GM12874 (cell line): ENCODE measurements at regions not wholly inside any gene's neighbourhood (a gene's known extent, or its start where the extent isn't known, plus 50 kb on each side); places are given as distances from the start of the nearest gene placed in this dataset.

Experiments used
- TF ChIP-seq, protein P1 (sequence below): IDR thresholded peaks from 2 replicates; pipeline ENCODE4 v1.5.1; 2011; ENCODE audit warnings: low read depth, mild to moderate bottlenecking, control low read depth, low read length, moderate library complexity; ENCODE audit not compliant: insufficient read depth

DNA sequence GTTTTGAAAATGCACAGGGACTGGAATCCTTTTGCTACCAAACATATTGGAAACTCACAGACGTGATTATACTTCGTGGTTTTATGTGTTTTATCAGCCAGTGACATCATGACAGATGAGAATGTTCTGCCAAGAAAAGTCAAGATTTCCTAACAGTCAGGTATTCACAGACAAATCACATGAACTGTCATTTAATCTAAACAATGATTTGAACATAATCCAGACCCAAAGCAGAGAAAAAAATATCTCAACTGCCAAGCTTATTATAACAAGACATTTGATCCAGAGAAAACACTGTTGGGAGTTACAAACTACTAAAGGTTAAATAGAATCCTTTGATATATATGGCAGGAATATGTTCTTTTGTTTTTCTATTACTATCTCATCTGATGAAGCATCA, 635.9 kb upstream of the FRG1 start:
- TF ChIP-seq, protein P1, sequence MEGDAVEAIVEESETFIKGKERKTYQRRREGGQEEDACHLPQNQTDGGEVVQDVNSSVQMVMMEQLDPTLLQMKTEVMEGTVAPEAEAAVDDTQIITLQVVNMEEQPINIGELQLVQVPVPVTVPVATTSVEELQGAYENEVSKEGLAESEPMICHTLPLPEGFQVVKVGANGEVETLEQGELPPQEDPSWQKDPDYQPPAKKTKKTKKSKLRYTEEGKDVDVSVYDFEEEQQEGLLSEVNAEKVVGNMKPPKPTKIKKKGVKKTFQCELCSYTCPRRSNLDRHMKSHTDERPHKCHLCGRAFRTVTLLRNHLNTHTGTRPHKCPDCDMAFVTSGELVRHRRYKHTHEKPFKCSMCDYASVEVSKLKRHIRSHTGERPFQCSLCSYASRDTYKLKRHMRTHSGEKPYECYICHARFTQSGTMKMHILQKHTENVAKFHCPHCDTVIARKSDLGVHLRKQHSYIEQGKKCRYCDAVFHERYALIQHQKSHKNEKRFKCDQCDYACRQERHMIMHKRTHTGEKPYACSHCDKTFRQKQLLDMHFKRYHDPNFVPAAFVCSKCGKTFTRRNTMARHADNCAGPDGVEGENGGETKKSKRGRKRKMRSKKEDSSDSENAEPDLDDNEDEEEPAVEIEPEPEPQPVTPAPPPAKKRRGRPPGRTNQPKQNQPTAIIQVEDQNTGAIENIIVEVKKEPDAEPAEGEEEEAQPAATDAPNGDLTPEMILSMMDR, result no peak

DNA sequence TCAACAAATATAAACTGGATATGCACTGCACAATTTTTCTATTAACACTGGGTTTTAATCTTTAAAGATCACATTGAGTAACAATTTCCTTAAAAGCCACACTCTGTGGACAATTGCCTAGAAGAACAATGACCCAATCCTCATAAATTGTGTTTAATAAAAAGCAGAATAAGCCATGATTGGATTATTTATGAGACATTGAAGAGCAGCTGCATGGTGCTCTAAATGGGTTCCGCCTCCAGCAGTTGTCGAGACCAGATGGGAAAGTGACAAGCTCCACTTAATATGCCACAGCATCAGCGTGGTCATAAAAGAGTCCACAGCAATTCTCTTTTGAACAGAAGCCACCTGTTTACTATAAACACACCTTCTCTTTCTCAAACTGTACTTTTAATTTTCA, 635.2 kb upstream of the FRG1 start:
- TF ChIP-seq, protein P1, result no peak

DNA sequence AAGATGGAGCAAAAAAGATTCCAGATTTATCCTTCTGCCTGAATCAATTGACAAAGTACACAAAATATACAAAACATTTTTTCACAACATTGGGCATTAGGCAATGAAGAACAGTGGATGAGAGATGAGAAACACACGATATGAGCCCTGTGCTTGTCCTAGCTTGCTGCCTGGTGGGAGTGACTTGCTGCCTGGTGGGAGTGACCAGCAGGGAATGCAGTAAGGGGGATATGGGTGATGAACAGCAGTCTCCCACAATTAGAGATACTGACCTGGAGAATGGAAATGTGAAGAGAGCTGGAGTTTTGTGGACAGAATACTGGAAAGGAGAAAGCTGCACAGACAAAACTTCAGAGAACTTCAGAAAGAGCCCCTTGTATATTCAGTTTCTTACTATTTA, 629.4 kb upstream of the FRG1 start:
- TF ChIP-seq, protein P1, result no peak

DNA sequence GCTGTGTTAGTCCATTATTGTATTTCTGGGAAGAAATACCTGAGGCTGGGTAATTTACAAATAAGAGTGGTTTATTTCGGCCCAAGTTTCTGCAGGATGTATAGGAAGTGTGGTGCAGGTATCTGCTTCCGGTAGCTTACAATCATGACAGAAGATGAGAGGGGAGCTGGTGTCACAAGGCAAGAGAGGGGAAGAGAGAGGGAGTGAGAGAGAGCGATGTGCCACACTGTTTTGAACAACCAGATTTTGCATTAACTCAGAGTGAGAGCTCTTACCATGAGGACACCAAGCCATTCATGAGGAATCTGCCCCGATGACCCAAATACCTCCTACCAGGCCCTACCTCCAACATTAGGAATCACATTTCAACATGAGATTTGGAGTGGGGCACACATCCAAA, 627.6 kb upstream of the FRG1 start:
- TF ChIP-seq, protein P1, result no peak

DNA sequence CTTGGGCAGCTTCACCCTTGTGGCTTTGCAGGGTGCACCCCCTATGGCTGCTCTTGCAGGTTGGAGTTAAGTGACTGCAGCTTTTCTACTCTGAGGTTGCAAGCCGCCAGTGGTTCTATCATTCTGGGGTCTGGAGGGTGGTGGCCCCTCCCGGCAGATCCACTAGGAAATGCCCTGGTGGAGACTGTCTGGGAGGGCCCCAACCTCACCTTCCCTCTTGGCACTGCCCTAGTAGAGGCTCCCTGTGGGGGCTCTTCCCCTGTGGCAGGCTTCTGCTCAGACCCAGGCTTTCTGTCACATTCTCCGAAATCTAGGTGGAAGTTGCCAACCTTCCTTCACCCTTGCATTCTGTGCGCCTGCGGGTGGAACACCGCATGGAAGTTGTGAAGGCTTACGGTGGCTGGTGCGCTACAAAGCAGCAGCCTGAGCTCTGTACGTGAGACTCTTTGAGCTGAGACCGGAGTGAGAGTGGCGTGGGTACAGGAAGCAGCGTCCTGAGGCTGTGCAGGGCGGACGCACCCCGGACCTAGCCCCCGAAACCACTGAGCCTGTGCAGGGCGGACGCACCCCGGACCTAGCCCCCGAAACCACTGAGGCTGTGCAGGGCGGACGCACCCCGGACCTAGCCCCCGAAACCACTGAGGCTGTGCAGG, 626.7 kb upstream of the FRG1 start:
- TF ChIP-seq, protein P1, result no peak

DNA sequence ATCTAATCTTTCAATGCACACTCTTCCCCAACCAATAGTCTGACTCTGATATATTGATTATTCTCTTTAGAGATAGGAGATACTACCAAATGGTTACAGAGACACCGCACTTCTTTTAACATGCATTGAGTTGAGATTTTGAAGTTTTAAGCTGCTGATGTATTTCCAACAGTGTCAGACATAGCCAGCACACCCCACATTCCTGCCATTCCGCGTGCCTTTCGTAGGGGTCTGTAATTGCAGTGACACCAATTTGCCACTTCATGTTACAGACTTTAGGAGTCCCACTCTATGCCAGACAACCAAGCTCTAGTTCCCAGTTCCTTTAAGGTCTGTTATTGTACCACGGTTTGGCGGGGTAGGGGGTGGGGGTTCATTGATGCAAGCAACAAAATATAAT, 618.2 kb upstream of the FRG1 start:
- TF ChIP-seq, protein P1, result no peak

DNA sequence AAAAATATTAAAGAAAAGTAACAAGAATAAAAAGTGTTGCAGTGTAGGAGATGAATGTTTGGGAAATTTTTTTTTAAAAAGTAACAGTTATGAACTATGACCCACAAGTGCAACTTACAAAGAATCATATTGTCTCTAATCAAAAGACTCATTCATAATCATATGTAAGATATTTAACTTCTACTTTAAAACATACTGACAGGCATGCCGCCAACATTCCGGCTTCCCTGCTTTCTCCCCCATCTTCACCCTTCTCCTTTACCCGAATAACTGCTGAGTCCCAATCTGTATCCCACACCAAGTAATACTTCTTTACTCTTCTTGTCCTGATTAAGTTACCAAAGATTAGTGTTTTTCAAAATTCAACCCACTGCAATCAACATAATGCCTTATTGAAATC, 598.8 kb upstream of the FRG1 start:
- TF ChIP-seq, protein P1, result no peak
